ENCODE measurements at regions not wholly inside any gene's neighbourhood (a gene's known extent, or its start where the extent isn't known, plus 50 kb on each side); places are given as distances from the start of the nearest gene placed in this dataset.

DNA sequence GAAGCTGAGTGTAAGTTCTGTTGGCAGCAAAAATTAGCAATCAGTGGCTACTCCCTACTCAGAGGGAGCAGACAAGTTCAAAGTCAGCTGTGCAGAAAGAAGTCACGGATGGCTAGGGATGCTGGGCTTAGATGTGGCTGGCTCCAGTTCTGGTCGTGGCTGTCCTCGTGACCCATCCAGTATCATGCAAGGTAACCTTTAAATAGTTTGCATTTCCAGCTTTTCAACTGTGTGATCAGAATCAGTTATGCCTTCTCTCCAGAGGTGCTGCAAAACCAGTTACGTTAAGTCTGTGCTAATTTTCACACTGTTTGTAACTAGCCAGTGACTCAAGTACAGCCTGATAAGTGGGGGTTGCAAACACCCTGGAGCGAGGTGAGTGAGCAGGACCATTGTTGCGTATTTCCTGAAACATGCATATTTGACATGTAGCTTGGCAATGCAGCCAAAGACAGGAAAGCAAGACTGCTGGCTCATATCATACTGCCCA lies 302.4 kb downstream of the ATPSCKMT start:
- Histone ChIP-seq H3K27ac (no peak overlapping the region), H3K4me2 (no peak overlapping the region), H3K4me1 (no peaks in the 10 kb centered on the region), H3K9me3 (no peaks in the 10 kb centered on the region), H3K4me3 (no peak overlapping the region)
- no peak for FAIRE-seq
- CTCF ChIA-PET: no interaction called here
- WGBS (ENCODE audit: missing lambda C conversion rate): 25% methylated on average over 6 of the region's 6 CpGs
- no peak for DNase-seq (ENCODE audit: low read depth in 1 of 2, low spot score in 1 of 2)
- TF ChIP-seq POLR2AphosphoS2 (conservative IDR thresholded peaks at IDR 0.05; ENCODE audit: low read length): no peak
- TF ChIP-seq KDM1A (IDR thresholded peaks at IDR 0.05; ENCODE audit: low read depth): no peak
- TF ChIP-seq, protein P1, sequence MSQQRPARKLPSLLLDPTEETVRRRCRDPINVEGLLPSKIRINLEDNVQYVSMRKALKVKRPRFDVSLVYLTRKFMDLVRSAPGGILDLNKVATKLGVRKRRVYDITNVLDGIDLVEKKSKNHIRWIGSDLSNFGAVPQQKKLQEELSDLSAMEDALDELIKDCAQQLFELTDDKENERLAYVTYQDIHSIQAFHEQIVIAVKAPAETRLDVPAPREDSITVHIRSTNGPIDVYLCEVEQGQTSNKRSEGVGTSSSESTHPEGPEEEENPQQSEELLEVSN (IDR thresholded peaks at IDR 0.05; ENCODE audit: borderline replicate concordance, low read depth): no peak
- TF ChIP-seq MAFK (IDR thresholded peaks at IDR 0.05; ENCODE audit: partially characterized antibody): no peak
- no peak for TF ChIP-seq SMC3 (IDR thresholded peaks at IDR 0.05)
- no peak for TF ChIP-seq TP53 (CRISPR knock-in tag; IDR thresholded peaks at IDR 0.05)
- TF ChIP-seq CEBPB (IDR thresholded peaks at IDR 0.05): no peak
- TF ChIP-seq SREBF2 (IDR thresholded peaks at IDR 0.05): no peak
- no peak for TF ChIP-seq ESRRA (IDR thresholded peaks at IDR 0.05; ENCODE audit: borderline replicate concordance, low read length)
- TF ChIP-seq HOXB5 (CRISPR knock-in tag; IDR thresholded peaks at IDR 0.05): no peak
- ATAC-seq: no peak
- POLR2A ChIA-PET: no interaction called here

GRCh38 chr5:9932770-9933169 lies 302.6 kb upstream of the TAS2R1 start:
- DNase-seq (ENCODE audit: low read depth in 1 of 2, low spot score in 1 of 2) (no peak), FAIRE-seq (no peak), ATAC-seq (peak; percentile 39 to 46; a peak in 3 of 6 replicates)
- H3K9me3 ChIP-seq: no peaks in the 10 kb centered on the region
- ChIA-PET POLR2A (no interaction called here), CTCF (no interaction called here)
- no peaks in the 10 kb centered on the region for H3K4me1 ChIP-seq
- no peak overlapping the region for H3K4me3 ChIP-seq
- no peak overlapping the region for H3K27ac ChIP-seq
- peak; percentile 27; the same call in 1 of the 2 replicates for TF ChIP-seq USF2 (IDR thresholded peaks at IDR 0.05)
- no peak for TF ChIP-seq CHD2 (IDR thresholded peaks at IDR 0.05; ENCODE audit: low read length, partially characterized antibody)
- no peak overlapping the region for H3K4me2 ChIP-seq

DNA sequence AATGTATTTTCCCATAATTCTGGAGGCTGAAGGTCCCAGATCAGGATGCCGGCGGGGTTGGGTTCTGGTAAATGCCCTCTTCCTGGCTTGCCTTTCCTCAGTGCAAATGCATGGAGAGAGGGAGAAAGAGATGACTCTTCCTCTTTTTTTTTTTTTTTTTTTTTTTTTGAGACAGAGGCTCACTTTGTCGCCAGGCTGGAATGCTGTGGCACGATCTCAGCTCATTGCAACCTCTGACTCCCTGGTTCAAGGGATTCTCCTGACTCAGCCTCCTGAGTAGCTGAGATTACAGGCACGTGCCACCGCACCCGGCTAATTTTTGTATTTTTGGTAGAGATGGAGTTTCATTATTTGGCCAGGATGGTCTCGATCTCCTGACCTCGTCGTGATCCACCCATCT lies 300.0 kb upstream of the TAS2R1 start:
- H3K4me3 ChIP-seq: no peak overlapping the region
- CTCF ChIA-PET: no interaction called here
- TF ChIP-seq FOSB (CRISPR knock-in tag; IDR thresholded peaks at IDR 0.05) (no peak), HMGXB4 (CRISPR knock-in tag; IDR thresholded peaks at IDR 0.05; ENCODE audit: borderline replicate concordance) (no peak), MAZ (IDR thresholded peaks at IDR 0.05; ENCODE audit: borderline replicate concordance, low read depth, low read length) (no peak), SMC3 (IDR thresholded peaks at IDR 0.05) (no peak), NFE2L2 (conservative IDR thresholded peaks at IDR 0.05; ENCODE audit: low read length) (no peak), ESRRA (IDR thresholded peaks at IDR 0.05; ENCODE audit: borderline replicate concordance, low read length) (no peak), HOXB5 (CRISPR knock-in tag; IDR thresholded peaks at IDR 0.05) (no peak), MAX (IDR thresholded peaks at IDR 0.05) (no peak), NPAS2 (CRISPR knock-in tag; IDR thresholded peaks at IDR 0.05; ENCODE audit: borderline replicate concordance) (no peak), POLR2AphosphoS2 (conservative IDR thresholded peaks at IDR 0.05; ENCODE audit: low read length) (no peak), KDM5A (IDR thresholded peaks at IDR 0.05) (no peak), FOSL2 (IDR thresholded peaks at IDR 0.05) (no peak), FOSL2 (CRISPR knock-in tag; IDR thresholded peaks at IDR 0.05) (no peak)
- no peaks in the 10 kb centered on the region for H3K9me3 ChIP-seq
- 0 out of 3 replicates have a peak, but pooled peaks cover 5% of the 10 kb centered on the region for H3K4me1 ChIP-seq
- no peak overlapping the region for H3K27ac ChIP-seq
- POLR2A ChIA-PET: no interaction called here
- FAIRE-seq: no peak
- no peak overlapping the region for H3K4me2 ChIP-seq
- DNase-seq (ENCODE audit: low read depth in 1 of 2, low spot score in 1 of 2): no peak
- ATAC-seq: no peak
- WGBS (ENCODE audit: missing lambda C conversion rate): 29% methylated on average over 10 of the region's 10 CpGs
